Stimulated activated naive CD4-positive, alpha-beta T cell treated with Interleukin-2 at 50 U/mL for 16 hours (primary cell): ENCODE measurements at regions not wholly inside any gene's neighbourhood (a gene's known extent, or its start where the extent isn't known, plus 50 kb on each side); places are given as distances from the start of the nearest gene placed in this dataset.
"Not testable (repeated sequence)": the region's sequence is repeated elsewhere in the genome, so short reads cannot be mapped to it uniquely, and the experiment has no call there.

Experiments used
- DNase-seq: peaks from one replicate; lab custom pipeline; 2025; lab: John Stamatoyannopoulos, UW

DNA sequence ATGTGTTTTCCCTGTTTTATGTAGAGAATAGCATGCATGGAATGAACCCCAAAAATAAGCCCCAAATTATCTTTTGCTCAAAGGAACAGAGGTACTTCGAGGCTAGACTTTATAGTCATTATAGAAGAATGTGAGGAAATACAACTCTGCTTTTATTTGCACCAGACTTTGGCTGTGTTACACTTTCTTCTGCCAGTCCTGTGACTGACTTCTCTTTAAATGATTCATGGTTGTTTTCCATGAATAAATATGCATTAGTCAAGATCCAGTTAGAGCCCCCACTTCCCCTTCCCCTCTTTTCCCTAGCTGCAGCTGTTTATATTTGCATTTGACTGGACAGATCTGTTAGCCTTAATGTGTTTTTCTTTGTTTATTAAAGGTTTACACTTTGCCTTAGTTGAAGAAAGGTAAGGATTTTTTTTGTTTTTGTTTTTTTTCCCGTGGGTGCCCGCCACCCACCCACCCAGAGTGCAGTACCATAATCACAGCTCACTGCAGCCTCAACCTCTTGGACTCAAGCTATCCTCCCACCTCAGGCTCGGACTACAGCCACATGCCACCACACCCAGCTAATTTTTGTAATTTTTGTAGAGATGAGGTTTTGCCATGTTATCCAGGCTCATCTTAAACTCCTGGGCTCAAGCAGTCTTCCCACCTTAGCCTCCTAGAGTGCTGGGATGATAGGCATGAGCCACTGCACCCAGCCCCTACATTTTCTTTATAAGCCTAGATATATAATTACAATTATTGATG lies 152.6 kb downstream of the CYB561 start:
- DNase-seq, result no peak

DNA sequence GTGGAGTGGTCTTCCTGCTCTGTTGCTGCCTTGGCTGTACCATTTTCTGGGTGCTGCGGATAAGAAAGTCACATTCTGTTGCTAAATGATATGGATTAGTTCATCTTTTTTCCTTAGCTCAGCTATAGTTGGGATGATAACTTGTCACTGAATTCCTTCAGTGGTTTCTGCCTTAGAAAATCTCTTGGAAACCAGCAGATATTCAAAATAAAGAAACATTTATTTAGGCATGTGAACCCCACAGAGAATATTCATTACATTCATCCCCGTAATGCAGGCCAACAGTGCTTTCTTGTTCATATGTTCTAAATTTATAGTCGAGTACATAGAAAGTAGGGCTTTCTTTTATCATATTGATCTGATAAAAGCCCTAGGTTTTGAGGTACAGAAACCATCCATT lies 151.3 kb downstream of the CYB561 start:
- no peak for DNase-seq

DNA sequence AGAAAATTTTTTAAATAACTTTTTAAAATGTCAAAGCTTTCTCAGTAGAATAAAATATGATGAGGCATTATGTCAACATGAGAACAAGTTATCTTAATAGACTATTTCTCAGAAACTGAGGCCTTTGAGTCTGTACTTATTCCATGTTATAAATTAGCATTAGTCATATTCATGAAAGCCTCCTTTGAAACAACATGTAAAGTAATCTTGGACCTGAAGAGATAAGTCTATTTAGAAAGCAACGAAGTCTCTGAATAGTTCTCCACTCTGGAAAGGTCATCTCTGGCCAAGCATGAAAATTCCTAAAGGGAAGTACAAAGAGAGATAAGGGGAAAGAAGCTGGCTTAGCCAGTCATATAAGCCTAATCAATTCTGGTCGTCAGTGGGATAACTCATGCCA lies 150.8 kb downstream of the CYB561 start:
- DNase-seq, result no peak

DNA sequence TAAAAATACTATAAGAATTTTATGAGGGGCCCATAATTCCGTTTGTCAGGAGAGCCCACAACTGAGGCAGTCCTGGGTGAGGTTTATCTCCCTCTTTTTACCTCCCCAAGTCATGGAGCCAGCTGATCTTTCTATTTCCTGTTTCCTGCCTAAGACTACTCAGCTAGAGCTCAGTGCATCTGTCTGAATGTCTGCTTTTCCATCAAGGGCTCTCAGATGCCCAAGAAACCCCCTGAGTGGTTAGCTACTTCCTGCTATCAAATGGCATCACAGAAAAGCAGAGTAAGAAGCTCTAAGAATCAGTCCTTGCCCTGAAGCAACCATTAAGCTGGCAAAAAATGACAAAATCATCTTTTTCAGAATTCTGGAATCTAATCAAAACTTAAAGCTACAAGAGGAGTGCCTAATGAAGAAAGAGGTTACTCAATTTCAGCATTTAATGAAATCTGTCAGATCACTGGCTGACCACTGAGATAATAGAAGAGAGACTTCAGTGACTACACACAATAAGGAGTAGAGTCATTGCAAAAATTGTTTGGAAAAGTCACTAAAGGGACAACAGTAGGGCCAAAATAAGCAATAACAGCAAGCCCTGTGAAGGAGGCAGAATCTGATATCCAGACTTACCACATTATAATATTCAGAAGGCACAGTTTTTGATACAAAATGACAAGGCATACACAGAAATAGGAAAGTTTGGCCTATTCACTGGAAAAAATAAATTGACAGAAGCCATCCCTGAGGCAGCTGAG lies 150.1 kb downstream of the CYB561 start:
- no peak for DNase-seq

DNA sequence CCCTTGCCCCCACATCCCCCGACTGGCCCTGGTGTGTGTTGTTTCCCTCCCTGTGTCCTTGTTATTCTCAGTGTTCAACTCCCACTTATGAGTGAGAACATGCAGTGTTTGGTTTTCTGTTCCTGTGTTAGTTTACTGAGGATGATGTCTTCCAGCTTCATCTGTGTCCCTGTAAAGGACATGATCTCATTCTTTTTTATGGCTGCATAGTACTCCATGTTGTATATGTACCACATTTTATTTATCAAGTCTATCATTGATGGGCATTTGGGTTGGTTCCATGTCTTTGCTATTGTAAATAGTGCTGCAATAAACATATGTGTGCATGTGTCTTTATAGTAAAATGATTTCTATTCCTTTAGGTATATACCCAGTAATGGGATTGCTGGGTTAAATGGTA lies 147.2 kb downstream of the CYB561 start:
- DNase-seq, result not testable (repeated sequence)

DNA sequence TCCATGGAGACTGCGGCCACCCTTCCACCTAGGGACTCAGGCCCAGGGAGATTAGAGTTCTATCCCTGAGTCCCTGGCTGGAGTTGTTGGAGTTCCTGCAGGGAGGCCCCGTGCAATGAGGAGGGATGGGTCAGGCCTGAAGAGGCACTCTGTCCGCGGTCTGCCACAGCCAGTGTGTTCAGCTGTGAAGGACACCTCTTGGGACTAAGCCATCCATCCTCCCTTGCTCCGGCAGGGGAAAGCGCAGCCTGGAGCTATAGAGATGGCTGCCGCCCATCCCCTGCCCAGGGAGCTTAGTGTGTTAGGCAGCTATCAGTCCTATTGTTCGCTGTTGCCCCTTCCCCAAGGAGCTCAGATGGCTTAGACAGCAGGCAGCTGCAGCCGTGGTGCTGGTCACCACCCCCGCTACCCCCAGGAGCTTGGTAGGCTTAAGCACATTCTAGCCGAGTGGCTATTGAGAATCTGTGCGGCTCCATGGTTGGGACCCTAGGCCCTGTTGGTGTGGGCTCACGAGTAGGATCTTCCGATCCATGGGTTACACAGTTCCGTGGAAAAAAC lies 141.3 kb downstream of the CYB561 start:
- no peak for DNase-seq

DNA sequence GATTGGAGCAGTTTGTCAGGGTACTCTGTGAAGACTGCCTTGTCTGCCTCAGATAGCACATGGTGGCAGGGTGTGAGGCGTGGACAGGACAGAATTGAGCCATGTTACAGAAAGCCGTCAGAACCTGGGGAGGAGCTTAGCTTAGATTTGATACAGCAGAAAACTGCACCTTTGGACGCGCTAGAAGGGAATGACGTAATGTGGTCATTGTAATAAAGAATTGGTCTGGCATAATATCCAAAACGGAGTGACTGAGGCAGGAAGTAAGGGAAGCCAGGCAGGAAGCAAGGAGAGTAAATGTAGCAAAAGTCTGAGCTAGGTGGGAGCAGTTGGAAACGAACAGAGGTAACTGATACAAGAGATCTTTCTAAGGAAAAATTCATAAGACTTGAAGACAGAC lies 140.2 kb downstream of the CYB561 start:
- DNase-seq, result no peak

DNA sequence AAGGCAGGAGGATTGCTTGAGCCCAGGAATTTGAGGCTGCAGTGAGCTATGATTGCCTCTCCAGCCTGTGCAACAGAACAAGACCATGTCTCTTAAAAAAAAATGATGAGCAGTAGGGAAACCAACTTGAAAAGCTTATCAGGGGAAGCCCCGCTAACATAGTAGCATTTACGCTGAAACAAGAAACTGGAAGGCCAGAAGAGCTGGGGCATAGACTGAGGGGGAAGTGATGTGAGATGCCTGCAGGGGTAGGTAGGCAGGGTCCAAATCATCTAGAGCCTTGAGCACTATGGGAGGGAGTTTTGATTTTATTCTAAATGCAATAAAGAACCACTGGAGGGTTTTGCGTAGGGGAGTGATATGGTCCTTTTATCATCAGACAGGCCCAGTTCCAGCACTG lies 139.3 kb downstream of the CYB561 start:
- no peak for DNase-seq

DNA sequence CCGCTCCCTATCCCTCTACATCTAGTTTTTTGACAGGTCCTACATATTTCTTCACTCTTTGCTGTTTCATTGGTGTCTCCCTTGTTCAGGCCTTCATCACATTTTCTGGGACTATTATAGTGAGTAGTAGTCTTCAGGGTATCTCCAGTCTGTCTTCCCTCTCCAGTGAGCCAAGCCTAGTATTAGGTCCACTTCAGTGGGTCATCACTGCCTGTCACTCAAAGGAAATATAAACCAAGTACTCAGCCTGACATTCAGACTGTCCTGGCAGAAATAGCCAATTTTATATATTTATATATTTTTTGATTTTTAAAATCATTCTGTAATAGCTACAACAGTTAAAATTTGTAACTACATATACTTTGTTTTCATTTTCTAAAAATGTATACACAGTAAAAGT lies 137.8 kb downstream of the CYB561 start:
- DNase-seq, result no peak

DNA sequence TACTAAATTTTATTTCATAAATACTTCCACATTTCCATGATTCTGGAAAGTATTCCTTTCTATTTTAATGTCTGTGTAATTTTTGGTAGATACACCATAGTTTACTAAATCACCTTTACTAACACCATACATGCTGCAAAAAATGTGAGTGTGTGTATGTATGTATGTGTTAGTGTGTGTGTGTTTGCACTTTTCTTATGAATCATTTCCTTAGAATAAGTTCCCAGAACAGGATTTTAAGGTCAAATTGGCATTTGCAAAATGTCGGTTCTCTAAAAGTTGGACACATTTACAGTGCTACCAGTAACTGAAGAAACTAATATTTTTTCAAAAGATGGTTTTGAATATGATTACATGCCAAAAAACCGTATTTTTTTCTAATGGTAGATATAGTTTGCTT lies 137.1 kb downstream of the CYB561 start:
- DNase-seq, result no peak

DNA sequence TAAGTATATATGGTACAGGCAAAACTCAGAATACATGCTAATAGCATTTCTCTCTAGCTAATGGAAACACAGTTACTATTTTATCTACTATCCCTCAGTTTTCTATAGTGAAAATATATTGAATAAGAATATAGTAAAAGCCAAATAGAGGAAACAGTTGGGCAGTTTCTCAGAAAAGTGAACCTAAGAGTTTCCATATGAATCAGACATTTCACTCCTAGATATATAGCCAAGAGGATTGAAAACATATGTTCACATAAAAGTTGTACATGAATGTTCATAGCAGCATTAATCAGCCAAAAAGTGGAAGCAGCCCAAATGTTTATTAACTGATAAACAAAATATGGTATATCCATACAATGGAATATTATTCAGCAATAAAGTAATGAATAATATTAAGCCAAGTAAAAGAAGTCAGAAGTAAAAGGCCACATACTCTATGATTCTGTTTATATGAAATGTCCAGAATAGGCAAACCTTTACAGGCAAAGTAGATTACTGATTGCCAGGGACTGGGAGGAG lies 134.6 kb downstream of the CYB561 start:
- DNase-seq, result no peak

DNA sequence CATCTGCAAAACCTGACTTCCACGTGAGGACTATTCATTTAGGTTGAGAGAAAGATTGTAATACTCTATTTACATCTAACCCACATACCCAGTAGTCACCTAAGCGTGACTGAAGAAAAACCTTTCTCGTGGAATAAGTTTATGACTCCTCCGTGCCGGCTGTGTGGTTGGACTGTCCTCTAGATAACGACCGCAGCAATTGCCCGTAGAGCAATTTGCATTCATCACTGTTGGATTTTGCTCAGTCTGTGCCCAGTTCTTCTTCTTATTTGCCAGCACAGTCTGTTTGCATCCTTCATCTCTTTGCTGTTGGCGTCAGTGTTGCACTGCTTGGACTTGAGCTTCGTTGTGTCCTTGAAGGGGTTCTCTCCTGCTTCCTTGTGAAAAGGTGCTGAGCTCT lies 131.3 kb downstream of the CYB561 start:
- no peak for DNase-seq

DNA sequence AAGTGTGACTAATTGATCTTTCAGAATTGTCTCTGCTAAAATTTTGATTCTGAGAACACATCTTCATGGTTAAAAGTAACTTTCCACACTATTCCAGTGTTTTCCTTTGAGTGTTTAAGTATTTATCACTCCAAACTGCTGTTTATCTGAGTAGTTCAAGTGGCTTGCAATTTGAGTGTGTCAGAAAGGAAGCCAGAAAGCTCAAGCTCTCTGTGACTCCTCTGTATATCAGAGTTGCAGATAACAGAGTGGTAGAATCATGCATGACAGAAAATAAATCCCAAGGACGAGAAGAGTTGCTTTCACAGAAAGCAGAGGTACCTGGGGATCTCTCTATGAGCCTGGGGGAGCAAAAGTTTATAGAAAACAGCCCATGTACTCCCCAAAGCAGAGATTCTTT lies 130.0 kb downstream of the CYB561 start:
- DNase-seq, result no peak

DNA sequence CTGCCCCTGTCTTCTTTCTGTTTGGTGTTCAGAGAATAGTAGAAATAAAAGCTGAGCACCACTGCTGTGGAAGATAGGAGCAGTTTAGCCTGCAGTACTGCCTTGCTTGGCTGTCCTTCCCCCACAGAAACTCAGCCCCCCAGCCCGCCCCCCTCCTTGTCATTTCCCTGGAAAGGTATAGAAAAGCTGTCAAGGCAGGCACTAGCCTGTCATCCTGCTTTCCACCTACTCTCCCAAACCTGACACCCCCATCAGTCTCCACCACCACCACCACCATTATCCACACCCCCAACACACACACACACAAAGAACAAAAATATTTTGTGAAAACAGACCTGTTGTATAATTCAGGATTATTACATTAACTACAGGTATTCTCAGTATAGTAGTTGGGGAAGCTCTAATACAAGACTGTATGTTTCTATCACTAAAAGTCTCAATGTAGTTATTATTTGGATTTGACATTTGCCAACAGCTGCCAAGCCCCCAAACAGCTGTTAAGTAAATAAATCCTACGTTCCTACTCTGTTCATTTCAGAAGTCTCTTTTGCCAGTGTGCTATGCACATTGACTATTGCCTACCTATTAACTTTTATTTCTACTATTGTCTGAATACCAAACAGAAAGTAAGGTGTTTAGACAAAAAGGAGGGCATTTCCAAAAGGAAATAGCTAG lies 128.8 kb downstream of the CYB561 start:
- DNase-seq, result no peak

DNA sequence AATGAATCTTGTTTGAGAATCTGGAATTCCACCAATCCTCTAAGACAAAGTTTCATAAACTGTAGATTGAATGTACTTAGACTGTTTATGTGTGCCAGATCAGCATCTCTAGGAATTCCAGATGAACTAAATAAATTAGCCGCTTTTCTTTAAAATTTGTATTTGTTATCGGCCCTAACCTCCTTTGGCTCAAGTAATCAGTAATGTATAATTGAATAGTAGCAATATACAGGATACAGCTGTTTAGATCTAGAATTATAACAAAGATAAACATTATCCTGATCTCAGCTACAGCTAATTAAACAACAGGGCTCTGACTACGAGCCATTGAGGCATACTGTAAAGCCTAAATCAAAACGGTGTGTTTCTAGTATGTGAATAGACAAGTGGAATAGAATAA lies 120.3 kb downstream of the CYB561 start:
- DNase-seq, result no peak

DNA sequence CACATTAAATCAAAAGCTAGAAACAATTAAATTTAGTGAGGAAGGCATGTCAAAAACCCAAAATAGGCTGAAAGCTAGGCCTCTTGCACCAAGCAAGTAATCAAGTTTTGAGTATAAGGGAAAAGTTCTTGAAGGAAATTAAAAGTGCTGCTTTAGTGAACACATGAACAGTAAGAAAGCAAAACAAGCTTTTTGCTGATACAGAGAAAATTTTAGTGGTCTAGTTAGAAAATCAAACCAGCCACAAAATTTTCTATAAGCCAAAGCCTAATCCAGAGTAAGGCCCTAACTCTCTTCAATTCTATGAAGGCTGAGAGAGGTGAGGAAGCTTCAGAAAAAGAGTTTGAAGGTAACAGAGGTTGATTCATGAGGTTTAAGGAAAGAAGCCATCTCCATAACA lies 116.2 kb downstream of the CYB561 start:
- DNase-seq, result no peak

DNA sequence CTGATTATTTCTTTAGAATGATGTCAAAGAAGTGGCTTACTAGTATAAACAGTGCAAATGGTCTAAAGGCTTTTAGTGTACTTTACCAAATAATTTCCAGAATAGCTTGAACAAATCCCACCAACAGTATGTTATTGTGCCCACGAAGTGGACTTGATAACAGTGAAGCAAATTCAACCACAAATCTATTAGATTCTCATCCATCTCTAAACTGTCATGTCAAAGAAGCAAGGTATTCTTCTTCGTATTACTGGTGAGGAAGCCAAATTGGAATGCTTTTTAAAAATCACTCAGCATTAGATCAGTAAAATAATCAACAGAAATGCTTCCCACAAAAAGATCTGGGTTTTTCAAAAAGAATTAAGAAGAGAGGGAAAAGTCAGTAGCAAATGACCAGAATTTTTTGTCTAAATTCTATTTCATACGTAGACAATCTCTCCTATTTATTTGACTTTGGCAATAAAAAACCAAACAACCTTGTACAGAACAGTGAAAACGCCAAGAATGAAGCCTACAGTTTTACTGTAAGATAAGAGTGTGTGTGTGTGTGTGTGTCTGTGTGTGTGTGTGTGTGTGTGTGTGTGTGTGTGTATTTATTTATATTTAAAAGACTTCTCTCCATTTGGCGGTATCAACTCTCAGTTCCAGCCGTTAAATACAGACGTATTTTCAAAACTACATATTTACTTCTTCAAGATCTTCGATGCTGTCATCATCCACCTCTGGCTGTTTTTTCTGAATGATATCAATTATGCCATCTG lies 114.6 kb downstream of the CYB561 start:
- no peak for DNase-seq

DNA sequence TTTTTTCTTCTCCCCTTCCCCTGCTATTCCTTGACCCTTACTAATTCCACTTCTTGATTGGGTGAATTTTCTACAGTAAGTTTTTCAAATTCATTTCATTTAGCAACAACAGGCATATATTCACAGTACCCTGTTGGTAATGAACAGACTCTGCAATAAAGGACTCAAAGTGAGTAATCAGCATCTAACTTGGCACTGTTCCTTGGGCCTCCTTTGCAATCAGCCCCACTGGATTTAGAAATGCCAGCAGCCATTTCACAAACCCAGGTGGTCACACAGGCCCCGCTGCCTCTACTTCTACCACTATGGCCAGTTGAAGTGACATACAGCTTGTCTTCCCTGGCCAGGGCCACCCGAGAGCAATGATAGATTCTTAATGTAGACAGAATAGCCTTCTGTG lies 113.8 kb downstream of the CYB561 start:
- no peak for DNase-seq

DNA sequence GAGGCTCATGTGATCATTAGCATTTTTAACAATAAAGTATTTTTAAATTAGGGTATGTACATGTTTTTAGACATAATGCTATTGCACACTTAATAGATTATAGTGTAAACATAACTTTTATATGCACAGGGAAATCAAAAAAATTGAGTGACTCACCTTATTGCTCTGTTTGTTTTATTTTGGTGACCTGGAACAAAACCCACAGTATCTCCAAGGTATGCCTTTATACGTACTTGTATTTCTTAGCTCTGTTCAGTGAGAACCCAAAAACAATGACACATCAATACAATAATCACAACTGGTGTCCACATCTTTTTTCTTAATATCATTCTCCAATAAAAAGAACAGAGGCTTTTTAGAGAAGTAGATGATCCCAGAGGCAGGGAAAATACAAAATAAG lies 112.2 kb downstream of the CYB561 start:
- no peak for DNase-seq

DNA sequence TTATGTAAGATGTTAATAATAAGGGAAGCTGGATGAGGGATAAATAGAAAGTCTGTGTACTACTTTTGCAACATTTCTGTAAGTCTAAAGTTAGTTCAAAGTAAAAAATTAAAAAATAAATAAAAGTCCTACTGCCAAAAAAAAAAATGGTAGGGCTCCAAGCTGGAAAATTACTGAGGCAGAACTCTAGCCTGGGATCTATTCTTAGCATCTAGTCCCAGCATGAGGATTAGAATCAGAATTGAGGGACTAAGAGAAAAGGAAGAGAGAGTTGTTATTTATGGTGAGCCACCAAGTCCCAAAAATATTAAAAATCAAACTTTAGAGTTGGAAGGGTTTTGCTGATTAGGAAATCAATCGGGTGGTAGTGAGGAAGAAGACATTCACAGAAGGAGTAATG lies 110.3 kb downstream of the CYB561 start:
- no peak for DNase-seq

DNA sequence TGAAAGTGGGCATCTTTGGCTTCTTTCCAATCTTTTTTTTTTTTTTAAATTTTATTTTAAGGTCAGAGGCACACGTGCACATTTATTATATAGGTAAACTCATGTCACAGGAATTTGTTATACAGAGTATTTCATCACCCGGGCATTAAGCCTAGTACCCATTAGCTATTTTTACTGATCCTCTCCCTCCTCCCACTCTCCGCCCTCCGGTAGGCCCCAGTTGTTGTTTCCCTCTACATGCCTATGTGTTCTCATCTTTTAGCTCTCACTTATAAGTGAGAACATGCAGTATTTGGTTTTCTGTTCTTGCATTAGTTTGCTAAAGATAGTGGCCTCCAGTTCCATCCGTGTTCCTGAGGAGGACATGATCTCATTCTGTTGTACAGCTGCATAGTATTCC lies 108.5 kb downstream of the CYB561 start:
- DNase-seq, result no peak

DNA sequence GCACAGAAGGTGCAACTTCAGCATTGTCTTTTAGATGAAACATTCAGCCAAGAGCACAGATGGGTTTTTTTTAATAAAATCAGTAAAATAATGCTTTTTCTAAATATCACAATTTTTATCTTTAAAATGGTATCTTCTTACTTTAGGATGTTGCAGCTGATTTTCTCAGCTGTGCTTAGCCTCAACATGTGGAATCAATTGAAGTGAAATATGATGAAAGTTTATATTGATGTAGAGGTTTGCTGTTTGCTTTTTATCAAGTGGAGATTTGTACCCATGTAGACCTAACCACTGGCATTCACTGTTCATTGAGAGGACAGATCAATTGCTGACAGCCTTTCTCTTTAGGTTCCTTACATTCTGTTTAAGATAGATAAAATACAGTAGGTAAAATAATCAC lies 107.8 kb downstream of the CYB561 start:
- DNase-seq, result no peak
